AG09319 (cell line): ENCODE measurements at regions not wholly inside any gene's neighbourhood (a gene's known extent, or its start where the extent isn't known, plus 50 kb on each side); places are given as distances from the start of the nearest gene placed in this dataset.

Experiments used
- DNase-seq: peaks from one replicate; pipeline ENCODE4 v3.0.0-alpha.2; 2010; ENCODE audit warnings: low read depth; ENCODE audit errors: extremely low read depth
- TF ChIP-seq, protein P1 (sequence below): IDR thresholded peaks from 2 replicates; pipeline ENCODE4 v1.5.1; 2011; ENCODE audit warnings: low read depth, mild to moderate bottlenecking, inconsistent platforms, low read length, moderate library complexity

DNA sequence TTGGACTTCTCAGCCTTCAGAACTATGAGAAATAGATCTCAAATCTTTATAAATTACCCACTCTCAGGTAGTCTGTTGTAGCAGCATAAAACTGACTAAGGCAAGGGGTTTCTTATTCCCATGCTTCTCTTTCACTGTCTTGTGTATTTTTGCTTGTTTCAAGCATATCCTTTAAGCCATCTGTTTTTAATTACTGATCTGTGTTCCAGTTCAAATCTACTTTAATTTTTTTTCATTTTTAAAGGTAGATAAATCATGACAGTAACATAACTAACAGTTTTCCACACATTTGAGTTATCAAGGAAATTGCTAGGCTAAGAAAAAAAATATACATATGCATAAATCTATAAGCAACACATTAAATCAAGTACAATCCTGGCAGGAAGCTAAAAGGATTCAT, 317.9 kb upstream of the TNP1 start:
- TF ChIP-seq, protein P1, sequence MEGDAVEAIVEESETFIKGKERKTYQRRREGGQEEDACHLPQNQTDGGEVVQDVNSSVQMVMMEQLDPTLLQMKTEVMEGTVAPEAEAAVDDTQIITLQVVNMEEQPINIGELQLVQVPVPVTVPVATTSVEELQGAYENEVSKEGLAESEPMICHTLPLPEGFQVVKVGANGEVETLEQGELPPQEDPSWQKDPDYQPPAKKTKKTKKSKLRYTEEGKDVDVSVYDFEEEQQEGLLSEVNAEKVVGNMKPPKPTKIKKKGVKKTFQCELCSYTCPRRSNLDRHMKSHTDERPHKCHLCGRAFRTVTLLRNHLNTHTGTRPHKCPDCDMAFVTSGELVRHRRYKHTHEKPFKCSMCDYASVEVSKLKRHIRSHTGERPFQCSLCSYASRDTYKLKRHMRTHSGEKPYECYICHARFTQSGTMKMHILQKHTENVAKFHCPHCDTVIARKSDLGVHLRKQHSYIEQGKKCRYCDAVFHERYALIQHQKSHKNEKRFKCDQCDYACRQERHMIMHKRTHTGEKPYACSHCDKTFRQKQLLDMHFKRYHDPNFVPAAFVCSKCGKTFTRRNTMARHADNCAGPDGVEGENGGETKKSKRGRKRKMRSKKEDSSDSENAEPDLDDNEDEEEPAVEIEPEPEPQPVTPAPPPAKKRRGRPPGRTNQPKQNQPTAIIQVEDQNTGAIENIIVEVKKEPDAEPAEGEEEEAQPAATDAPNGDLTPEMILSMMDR: no peak
- no peak for DNase-seq

DNA sequence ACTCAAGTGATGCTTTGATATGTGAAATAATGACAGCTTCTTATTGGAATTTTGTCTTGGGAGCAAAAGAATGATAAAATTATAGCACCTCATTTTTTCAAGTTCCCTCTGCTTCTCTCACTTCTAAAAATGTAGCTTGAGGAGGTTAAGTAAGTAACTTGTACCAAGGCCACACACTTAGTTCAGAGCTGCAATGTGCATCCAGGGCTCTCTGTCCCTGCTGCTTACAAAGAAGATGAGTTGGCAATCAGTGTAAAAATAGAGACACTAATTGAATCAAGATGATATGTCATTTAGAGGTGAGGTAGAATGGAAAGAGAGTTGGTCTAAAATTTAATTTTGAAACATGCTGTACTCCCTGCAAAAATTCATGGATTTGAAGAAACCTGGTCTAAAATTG, 312.0 kb upstream of the TNP1 start:
- DNase-seq: no peak
- TF ChIP-seq, protein P1: no peak

GRCh38 chr2:217168496-217168895, 308.6 kb upstream of the TNP1 start:
- TF ChIP-seq, protein P1: no peak
- no peak for DNase-seq

GRCh38 chr2:217167531-217167930, 307.7 kb upstream of the TNP1 start:
- TF ChIP-seq, protein P1: no peak
- DNase-seq: no peak

DNA sequence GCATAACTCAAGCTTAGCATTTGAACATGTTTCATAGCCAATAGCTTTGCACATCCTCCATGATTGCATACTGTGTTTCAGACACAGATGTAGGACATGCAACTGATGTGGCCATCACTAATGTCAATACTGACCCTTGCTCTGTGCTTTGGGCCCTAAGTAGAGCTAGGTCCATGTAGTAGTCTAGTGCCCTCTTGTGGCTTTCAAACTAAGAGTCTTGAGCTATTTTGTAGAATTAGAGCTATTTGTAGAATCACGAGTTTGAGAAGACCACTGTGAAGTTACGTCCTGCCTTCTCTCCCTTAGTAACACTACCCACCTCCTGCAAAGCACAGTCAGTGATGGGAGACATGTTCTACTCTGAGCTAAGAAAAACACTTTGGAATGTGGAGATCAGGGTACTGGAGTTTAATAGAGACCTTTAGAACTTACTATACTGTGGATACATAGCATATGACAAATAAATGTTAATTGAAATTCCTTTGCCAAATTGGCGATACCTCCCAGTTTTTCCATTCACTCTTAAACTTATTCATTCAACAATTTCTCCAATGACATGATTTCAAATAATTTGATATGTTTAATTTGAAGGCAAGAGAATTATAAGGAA, 306.5 kb upstream of the TNP1 start:
- TF ChIP-seq, protein P1: peak; percentile 51
- peak; percentile 23 for DNase-seq

GRCh38 chr2:217165547-217165946, 305.7 kb upstream of the TNP1 start:
- DNase-seq: no peak
- TF ChIP-seq, protein P1: no peak

GRCh38 chr2:217163987-217164386, 304.1 kb upstream of the TNP1 start:
- no peak for DNase-seq
- TF ChIP-seq, protein P1: no peak
